K562 (cell line): ENCODE measurements at regions not wholly inside any gene's neighbourhood (a gene's known extent, or its start where the extent isn't known, plus 50 kb on each side); places are given as distances from the start of the nearest gene placed in this dataset.
A peak's percentile ranks its signal among the peaks of the same experiment; 100 is the strongest.

Experiments used
- ATAC-seq: fragments of 200-7000 bp; cut with Tn5 transposase; 3 replicates; pipeline ENCODE4 v1.9.1; 2020; ENCODE audit warnings: moderate library complexity
- BruUV-seq: library from RNA; stranded (reverse); fragments of 400-500 nt; replicated peaks from 2 replicates; lab custom pipeline; 2021; lab: Mats Ljungman, UMichigan
- CTCF ChIA-PET: fragments of 300-600 bp; formaldehyde crosslinking; extraction: SDS; loops from one replicate; lab custom pipeline; 2021; ENCODE audit warnings: low intra/inter-chr PET ratio; lab: Yijun Ruan, JAX
- POLR2A ChIA-PET: fragments of 300-600, 350-650 bp; sonication (Branson Sonifier 250); formaldehyde crosslinking; extraction: SDS; loops from one replicate; lab custom pipeline; 2021; ENCODE audit warnings: antibody characterized with exemption, inconsistent platforms; lab: Yijun Ruan, JAX
- DNase-seq, 4 experiments: peaks; one replicate each; pipeline versions ENCODE4 v3.0.0 to v3.0.0-alpha.2; 2011 to 2018; ENCODE audit warnings: low spot score in 3 of 4, mixed read lengths in 3 of 4; ENCODE audit errors: extremely low read depth in 1 of 4
- FAIRE-seq: peaks from 2 replicates; lab custom pipeline; 2011; peaks lifted over from hg19 to GRCh38; lab: Jason Lieb, UNC
- H2AFZ ChIP-seq: 2 replicates; pipeline ENCODE4 v1.6.0; 2011; ENCODE audit warnings: low read depth, low read length, control low read depth, inconsistent platforms
- H3K27ac ChIP-seq: fragments of 200-600 bp; 3 replicates; pipeline ENCODE4 v1.8.0; 2011; ENCODE audit warnings: low read depth, mild to moderate bottlenecking, control low read depth, inconsistent platforms, low read length, moderate library complexity, mixed read lengths; ENCODE audit errors: extremely low read depth
- H3K27me3 ChIP-seq, 2 experiments: fragments of 300-600 bp in 1 of 2; 2 replicates in 1 of 2; 3 replicates in 1 of 2; pipeline versions ENCODE4 v1.6.0 to v1.8.0; 2011; ENCODE audit warnings: inconsistent platforms in 2 of 2, low read length in 2 of 2, mild to moderate bottlenecking in 1 of 2, mixed read lengths in 1 of 2, moderate library complexity in 1 of 2; ENCODE audit not compliant: control insufficient read depth in 2 of 2, insufficient read depth in 2 of 2
- H3K36me3 ChIP-seq: fragments of 300-600 bp; 3 replicates; pipeline ENCODE4 v1.8.0; 2011; ENCODE audit warnings: mild to moderate bottlenecking, low read length, inconsistent platforms; ENCODE audit not compliant: control insufficient read depth, insufficient read depth
- H3K4me1 ChIP-seq, 2 experiments: fragments of 200-600 bp in 1 of 2; replicated peaks in 1 of 2; 2 replicates in 1 of 2; 3 replicates in 1 of 2; pipeline versions ENCODE4 v1.5.1 to v1.8.0; 2011; ENCODE audit warnings: inconsistent platforms in 2 of 2, low read length in 2 of 2, mild to moderate bottlenecking in 1 of 2, mixed read lengths in 1 of 2, moderate library complexity in 1 of 2; ENCODE audit not compliant: control insufficient read depth in 2 of 2, insufficient read depth in 2 of 2
- H3K4me2 ChIP-seq: 2 replicates; pipeline ENCODE4 v1.6.1; 2011; ENCODE audit warnings: low read length, control low read depth, inconsistent platforms, mixed read lengths; ENCODE audit not compliant: insufficient read depth
- H3K4me3 ChIP-seq: fragments of 200-600 bp; sonication (generic), shearing (Covaris generic); 2 replicates; pipeline ENCODE4 v1.5.1; 2016; ENCODE audit warnings: control low read depth, inconsistent platforms
- H3K79me2 ChIP-seq: fragments of 200-600 bp; 3 replicates; pipeline ENCODE4 v1.8.0; 2011; ENCODE audit warnings: low read length, inconsistent platforms; ENCODE audit not compliant: control insufficient read depth, insufficient read depth
- H3K9ac ChIP-seq, 2 experiments: 2 replicates each; pipeline versions ENCODE4 v1.6.0 to v1.6.1; 2011; ENCODE audit warnings: low read depth in 2 of 2, low read length in 2 of 2, control low read depth in 1 of 2, inconsistent platforms in 1 of 2, mild to moderate bottlenecking in 1 of 2, mixed read lengths in 1 of 2; ENCODE audit not compliant: insufficient read depth in 1 of 2
- H3K9me1 ChIP-seq: one replicate; pipeline ENCODE4 v1.6.0; 2011; ENCODE audit warnings: inconsistent platforms, mild to moderate bottlenecking, low read length, moderate library complexity; ENCODE audit not compliant: control insufficient read depth, insufficient read depth
- H3K9me3 ChIP-seq: replicated peaks from 2 replicates; pipeline ENCODE4 v1.5.1; 2011; ENCODE audit warnings: low read depth, low read length, inconsistent platforms; ENCODE audit not compliant: control insufficient read depth, insufficient read depth
- H4K20me1 ChIP-seq: replicated peaks from 2 replicates; pipeline ENCODE4 v1.6.1; 2011; ENCODE audit warnings: low read length, inconsistent platforms, mixed read lengths; ENCODE audit not compliant: control insufficient read depth, insufficient read depth
- CHD4 ChIP-seq: fragments of 200-600 bp; sonication (generic); IDR thresholded peaks from 3 replicates; pipeline ENCODE4 v1.6.1; 2012; ENCODE audit warnings: low read depth, mild to moderate bottlenecking, mixed read lengths, low read length, inconsistent platforms; ENCODE audit not compliant: insufficient read depth, insufficient replicate concordance, poor library complexity, severe bottlenecking
- DLX4 ChIP-seq: fragments of 250-450 bp; sonication (Bioruptor Pico); IDR thresholded peaks from 2 replicates; pipeline ENCODE4 v1.6.1; 2021; ENCODE audit warnings: mild to moderate bottlenecking
- KDM2B ChIP-seq: fragments of 250-450 bp; sonication (Bioruptor Pico); IDR thresholded peaks from 2 replicates; pipeline ENCODE4 v1.8.0; 2021; ENCODE audit warnings: mild to moderate bottlenecking, moderate library complexity
- RBM25 ChIP-seq: fragments of 200-400 bp; formaldehyde crosslinking; IDR thresholded peaks from 2 replicates; pipeline ENCODE4 v1.6.1; 2018; ENCODE audit warnings: low read length, low read depth, moderate library complexity; ENCODE audit not compliant: severe bottlenecking
- TBL1XR1 ChIP-seq, 2 experiments: IDR thresholded peaks; 2 replicates each; pipeline ENCODE4 v1.6.1; 2012; ENCODE audit warnings: improper control_type of control experiment in 2 of 2, low read length in 2 of 2, mild to moderate bottlenecking in 1 of 2
- ZBTB40 ChIP-seq, 2 experiments: fragments of 450-650 bp in 1 of 2; sonication (generic) in 1 of 2; formaldehyde crosslinking in 1 of 2; IDR thresholded peaks; 2 replicates each; pipeline versions ENCODE4 v1.7.1 to v1.9.0; 2016 to 2022; ENCODE audit warnings: inconsistent platforms in 1 of 2, mild to moderate bottlenecking in 1 of 2, missing genetic modification reagents in 1 of 2
- WGBS: fragments of 100-300 bp; shearing (Covaris generic); methylation state at CpG from one replicate; pipeline ENCODE4 v1.1.6; 2016; ENCODE audit warnings: low coverage, mixed read lengths; ENCODE audit not compliant: insufficient coverage; ENCODE audit errors: missing lambda C conversion rate; 5-methylcytosine and 5-hydroxymethylcytosine counted together
- in situ Hi-C: fragments of 300-500 bp; cut with MboI; formaldehyde crosslinking; loops from 4 replicates; pipeline ENCODE4 v1.15.0; 2018; ENCODE audit warnings: inconsistent platforms, mixed read lengths
- intact Hi-C: fragments of 100-400 bp; cut with micrococcal nuclease; formaldehyde crosslinking; loops from 2 replicates; pipeline ENCODE4 v1.14.2; 2022

DNA sequence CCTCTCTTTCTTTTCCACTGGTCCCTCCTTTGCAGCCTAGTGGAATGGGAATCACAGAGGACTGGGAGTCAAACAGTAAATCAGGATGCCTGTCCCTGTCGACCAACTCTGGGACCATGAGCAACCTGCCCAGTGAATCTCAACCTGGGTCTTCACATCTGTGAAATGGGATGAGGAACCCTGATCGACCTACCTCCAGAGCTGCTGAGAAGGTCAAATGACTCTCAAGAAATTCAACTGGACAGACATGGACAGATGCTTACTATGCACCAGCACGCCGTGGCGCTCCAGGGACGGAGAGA is 73.3 kb upstream of the TAF1B start:
- Histone ChIP-seq H3K4me1 (peaks cover 24 to 51% of the 10 kb centered on the region in 2 experiments; a peak in 4 of 5 replicates), H3K4me2 (peak overlapping the region; percentile 68), H3K4me3 (no peak overlapping the region), H4K20me1 (no peaks in the 10 kb centered on the region), H3K9me3 (no peaks in the 10 kb centered on the region), H3K36me3 (no peaks in the 10 kb centered on the region), H3K27ac (no peak overlapping the region), H3K9me1 (no peaks in the 10 kb centered on the region), H3K9ac (peak overlapping the region in 1 of 2 experiments; percentile 74; a peak in 1 of 4 replicates), H3K27me3 (no peaks in the 10 kb centered on the region; a peak in 1 of 5 replicates), H2AFZ (peak overlapping the region; percentile 81), H3K79me2 (no peaks in the 10 kb centered on the region)
- ATAC-seq (no peak), FAIRE-seq (no peak), DNase-seq (no peak)
- ChIA-PET CTCF (interaction anchor here (1.2 kb wide), 1 partner anchor 30 kb away, joined by 4 read pairs; no protein-coding TSS in a partner anchor), POLR2A (interaction anchor here (0.6 to 1.6 kb wide), 6 partner anchors 162 to 277 kb away, joined by 3 to 8 read pairs (median 4); partner anchors contain the start of gene ADAM17)
- BruUV-seq = no TSS peak
- intact Hi-C loops (loop anchor here (10.0 kb wide), 1 partner anchor 285 kb away; no protein-coding TSS in a partner anchor), in situ Hi-C loops (no loop called here)
- TF ChIP-seq KDM2B (CRISPR knock-in tag) (no peak), CHD4 (no peak), ZBTB40 (IDR thresholded peaks at IDR 0.05) (no peak), ZBTB40 (CRISPR knock-in tag; IDR thresholded peaks at IDR 0.05) (0 out of 2 replicates have a peak, but pooled peaks have one; percentile 32), RBM25 (peak; percentile 34), DLX4 (CRISPR knock-in tag) (no peak), TBL1XR1 (IDR thresholded peaks at IDR 0.05; ENCODE audit: low read length in 2 of 2) (peak in 1 of 2 experiments; percentile 6; a peak in 1 of 4 replicates)
- WGBS = 4% methylated on average over 6 of the region's 6 CpGs
